GM18505 (cell line): ENCODE measurements at regions not wholly inside any gene's neighbourhood (a gene's known extent, or its start where the extent isn't known, plus 50 kb on each side); places are given as distances from the start of the nearest gene placed in this dataset.

Experiments
- ATAC-seq: cut with Tn5 transposase; IDR thresholded peaks from one replicate; pipeline ENCODE4 v1.9.1; 2021; ENCODE audit not compliant: unreplicated experiment
- POLR2A ChIP-seq: IDR thresholded peaks from 4 replicates; pipeline ENCODE4 v1.6.1; 2011; ENCODE audit warnings: borderline replicate concordance; ENCODE audit not compliant: insufficient read depth, insufficient read length; ENCODE audit errors: extremely low read depth

- no peak for TF ChIP-seq POLR2A
- ATAC-seq = no peak
Observed at GRCh38 chr4:23741681-23742191, 148.1 kb downstream of the PPARGC1A start.

- TF ChIP-seq POLR2A = no peak
- ATAC-seq = no peak
Observed at GRCh38 chr4:23737571-23737970, 152.3 kb downstream of the PPARGC1A start.

GRCh38 chr4:23736466-23736865 is 153.4 kb downstream of the PPARGC1A start:
- TF ChIP-seq POLR2A = no peak
- no peak for ATAC-seq

- no peak for TF ChIP-seq POLR2A
- no peak for ATAC-seq
Observed at GRCh38 chr4:23734000-23734399, 155.8 kb downstream of the PPARGC1A start.

- no peak for ATAC-seq
- no peak for TF ChIP-seq POLR2A
Observed at GRCh38 chr4:23733476-23733875, 156.4 kb downstream of the PPARGC1A start.

GRCh38 chr4:23730998-23731397 is 158.8 kb downstream of the PPARGC1A start:
- ATAC-seq = no peak
- no peak for TF ChIP-seq POLR2A

- no peak for ATAC-seq
- no peak for TF ChIP-seq POLR2A
Observed at GRCh38 chr4:23728971-23729370, 160.9 kb downstream of the PPARGC1A start.

GRCh38 chr4:23728393-23728792 is 161.5 kb downstream of the PPARGC1A start:
- TF ChIP-seq POLR2A = no peak
- no peak for ATAC-seq

GRCh38 chr4:23720556-23720955 is 169.3 kb downstream of the PPARGC1A start:
- TF ChIP-seq POLR2A = no peak
- ATAC-seq = no peak

- TF ChIP-seq POLR2A = no peak
- ATAC-seq = no peak
Observed at GRCh38 chr4:23718435-23718834, 171.4 kb downstream of the PPARGC1A start.

GRCh38 chr4:23717528-23718248 is 172.2 kb downstream of the PPARGC1A start:
- no peak for ATAC-seq
- no peak for TF ChIP-seq POLR2A

GRCh38 chr4:23710298-23710697 is 179.5 kb downstream of the PPARGC1A start:
- ATAC-seq = no peak
- no peak for TF ChIP-seq POLR2A

GRCh38 chr4:23707652-23708026 is 182.2 kb downstream of the PPARGC1A start:
- TF ChIP-seq POLR2A = no peak
- no peak for ATAC-seq

- no peak for TF ChIP-seq POLR2A
- ATAC-seq = no peak
Observed at GRCh38 chr4:23706972-23707651, 182.7 kb downstream of the PPARGC1A start.
